A673 (cell line): ENCODE measurements at regions not wholly inside any gene's neighbourhood (a gene's known extent, or its start where the extent isn't known, plus 50 kb on each side); places are given as distances from the start of the nearest gene placed in this dataset.

Source experiments
- EZH2 ChIP-seq: fragments of 200-600 bp; sonication (generic); IDR thresholded peaks from 2 replicates; pipeline ENCODE4 v1.6.1; 2017; ENCODE audit warnings: borderline replicate concordance, low read depth, mild to moderate bottlenecking, mixed read lengths, antibody characterized with exemption, low read length; ENCODE audit not compliant: poor library complexity, severe bottlenecking
- TF ChIP-seq, protein P1 (sequence below): fragments of 300-800, 200-600 bp; sonication (generic); conservative IDR thresholded peaks from 2 replicates; pipeline ENCODE4 v1.5.1; 2017; ENCODE audit warnings: low read depth, mild to moderate bottlenecking, antibody characterized with exemption, low read length, moderate library complexity, mixed read lengths

DNA sequence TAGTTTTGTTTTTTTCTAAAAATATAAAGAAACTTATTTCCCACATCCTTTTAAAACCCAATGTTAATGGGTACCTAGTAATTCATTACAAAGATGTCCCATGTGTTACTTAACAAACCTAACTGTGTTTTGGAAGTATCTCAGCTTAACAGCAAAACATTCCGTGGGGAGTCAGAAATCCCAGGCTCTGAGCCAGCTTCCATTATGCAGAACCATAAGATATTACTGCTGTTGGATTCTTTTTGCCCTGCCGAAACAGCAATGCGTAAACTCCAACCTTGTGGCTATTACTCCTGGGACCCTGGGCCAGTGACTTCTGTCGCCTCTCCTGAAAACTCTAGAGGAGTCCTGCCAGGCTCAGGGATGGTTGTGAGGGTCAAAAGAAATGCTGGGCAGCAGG, 174.1 kb downstream of the UXS1 start:
- TF ChIP-seq, protein P1, sequence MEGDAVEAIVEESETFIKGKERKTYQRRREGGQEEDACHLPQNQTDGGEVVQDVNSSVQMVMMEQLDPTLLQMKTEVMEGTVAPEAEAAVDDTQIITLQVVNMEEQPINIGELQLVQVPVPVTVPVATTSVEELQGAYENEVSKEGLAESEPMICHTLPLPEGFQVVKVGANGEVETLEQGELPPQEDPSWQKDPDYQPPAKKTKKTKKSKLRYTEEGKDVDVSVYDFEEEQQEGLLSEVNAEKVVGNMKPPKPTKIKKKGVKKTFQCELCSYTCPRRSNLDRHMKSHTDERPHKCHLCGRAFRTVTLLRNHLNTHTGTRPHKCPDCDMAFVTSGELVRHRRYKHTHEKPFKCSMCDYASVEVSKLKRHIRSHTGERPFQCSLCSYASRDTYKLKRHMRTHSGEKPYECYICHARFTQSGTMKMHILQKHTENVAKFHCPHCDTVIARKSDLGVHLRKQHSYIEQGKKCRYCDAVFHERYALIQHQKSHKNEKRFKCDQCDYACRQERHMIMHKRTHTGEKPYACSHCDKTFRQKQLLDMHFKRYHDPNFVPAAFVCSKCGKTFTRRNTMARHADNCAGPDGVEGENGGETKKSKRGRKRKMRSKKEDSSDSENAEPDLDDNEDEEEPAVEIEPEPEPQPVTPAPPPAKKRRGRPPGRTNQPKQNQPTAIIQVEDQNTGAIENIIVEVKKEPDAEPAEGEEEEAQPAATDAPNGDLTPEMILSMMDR = no peak
- no peak for TF ChIP-seq EZH2
